OCI-LY1 (cell line): ENCODE measurements at regions not wholly inside any gene's neighbourhood (a gene's known extent, or its start where the extent isn't known, plus 50 kb on each side); places are given as distances from the start of the nearest gene placed in this dataset.

Experiments
- H2AFZ ChIP-seq: fragments of 200-600 bp; sonication (generic), shearing (Covaris generic); 2 replicates; pipeline ENCODE4 v1.6.0; 2014; ENCODE audit warnings: antibody characterized with exemption, mild to moderate bottlenecking, low read length
- H3F3A ChIP-seq: fragments of 200-600 bp; sonication (generic), shearing (Covaris generic); 2 replicates; pipeline ENCODE4 v1.6.0; 2014; ENCODE audit warnings: mild to moderate bottlenecking, antibody characterized with exemption, low read length, moderate library complexity; ENCODE audit not compliant: insufficient read depth
- H3K27ac ChIP-seq: fragments of 200-600 bp; sonication (generic); 2 replicates; pipeline ENCODE4 v1.5.1; 2014; ENCODE audit warnings: low read length, mixed run types, mild to moderate bottlenecking, low read depth; ENCODE audit not compliant: poor library complexity, severe bottlenecking
- H3K27me3 ChIP-seq: fragments of 200-600 bp; sonication (generic); 2 replicates; pipeline ENCODE4 v1.6.0; 2014; ENCODE audit warnings: antibody characterized with exemption, mild to moderate bottlenecking, low read length, moderate library complexity; ENCODE audit not compliant: insufficient read depth
- H3K36me3 ChIP-seq: fragments of 200-600 bp; sonication (generic); 2 replicates; pipeline ENCODE4 v1.6.1; 2014; ENCODE audit warnings: mild to moderate bottlenecking, antibody characterized with exemption, low read length, moderate library complexity, mixed read lengths; ENCODE audit not compliant: insufficient read depth
- H3K4me1 ChIP-seq: fragments of 200-600 bp; sonication (generic); 2 replicates; pipeline ENCODE4 v1.5.1; 2014; ENCODE audit warnings: mild to moderate bottlenecking, low read length, moderate library complexity; ENCODE audit not compliant: insufficient read depth, severe bottlenecking
- H3K4me2 ChIP-seq: fragments of 200-600 bp; sonication (generic), shearing (Covaris generic); 2 replicates; pipeline ENCODE4 v1.6.1; 2014; ENCODE audit warnings: low read length
- H3K4me3 ChIP-seq: fragments of 200-600 bp; sonication (generic); 2 replicates; pipeline ENCODE4 v1.5.1; 2014; ENCODE audit warnings: low read length, low read depth, mild to moderate bottlenecking, mixed read lengths; ENCODE audit not compliant: poor library complexity, severe bottlenecking
- H3K79me2 ChIP-seq: fragments of 200-600 bp; shearing (Covaris generic); 2 replicates; pipeline ENCODE4 v1.6.1; 2016; ENCODE audit warnings: mixed run types, low read length, mixed read lengths; ENCODE audit not compliant: insufficient read depth
- H3K9ac ChIP-seq: fragments of 200-600 bp; sonication (generic), shearing (Covaris generic); 2 replicates; pipeline ENCODE4 v1.6.1; 2014; ENCODE audit warnings: mild to moderate bottlenecking, low read length, mixed read lengths
- H3K9me2 ChIP-seq: fragments of 200-600 bp; sonication (generic), shearing (Covaris generic); 2 replicates; pipeline ENCODE4 v1.6.1; 2014; ENCODE audit warnings: low read depth, mild to moderate bottlenecking, low read length, mixed read lengths
- H3K9me3 ChIP-seq: fragments of 200-600 bp; shearing (Covaris generic); 2 replicates; pipeline ENCODE4 v1.6.1; 2014; ENCODE audit warnings: low read length, mixed read lengths
- H4K20me1 ChIP-seq: fragments of 200-600 bp; sonication (generic), shearing (Covaris generic); 2 replicates; pipeline ENCODE4 v1.6.0; 2016; ENCODE audit warnings: mild to moderate bottlenecking, low read length; ENCODE audit not compliant: insufficient read depth
- EZH2 ChIP-seq: fragments of 200-600 bp; sonication (generic), shearing (Covaris generic); IDR thresholded peaks from 2 replicates; pipeline ENCODE4 v1.8.0; 2017; ENCODE audit warnings: borderline replicate concordance, mixed run types, mild to moderate bottlenecking, antibody characterized with exemption, low read length, moderate library complexity, mixed read lengths
- TF ChIP-seq, protein P1 (sequence below): fragments of 200-600 bp; sonication (generic), shearing (Covaris generic); IDR thresholded peaks from 2 replicates; pipeline ENCODE4 v1.5.1; 2017; ENCODE audit warnings: mild to moderate bottlenecking, antibody characterized with exemption, low read length, moderate library complexity, mixed read lengths

DNA sequence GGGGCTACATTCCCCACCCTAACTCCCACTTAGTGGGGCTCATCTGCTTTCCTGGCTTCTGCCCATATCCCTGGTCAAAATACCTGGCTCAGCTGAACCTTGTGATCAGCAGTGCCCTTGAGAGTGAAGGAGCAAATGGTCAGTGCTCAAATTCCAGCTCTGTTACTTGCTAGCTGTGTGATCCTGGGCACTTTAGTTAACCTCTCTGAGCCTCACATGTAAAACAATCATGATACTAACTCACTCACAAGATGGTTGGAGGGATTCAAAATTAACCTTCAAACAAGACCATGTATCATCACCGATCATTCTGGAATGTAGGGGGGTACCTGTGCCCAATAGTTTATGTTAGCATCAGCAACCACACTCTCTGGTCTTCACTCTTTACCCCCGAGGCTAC lies 325.6 kb upstream of the TLE3 start:
- no peaks in the 10 kb centered on the region for H3K4me1 ChIP-seq
- no peak overlapping the region for H3K27ac ChIP-seq
- no peak for TF ChIP-seq EZH2
- TF ChIP-seq, protein P1, sequence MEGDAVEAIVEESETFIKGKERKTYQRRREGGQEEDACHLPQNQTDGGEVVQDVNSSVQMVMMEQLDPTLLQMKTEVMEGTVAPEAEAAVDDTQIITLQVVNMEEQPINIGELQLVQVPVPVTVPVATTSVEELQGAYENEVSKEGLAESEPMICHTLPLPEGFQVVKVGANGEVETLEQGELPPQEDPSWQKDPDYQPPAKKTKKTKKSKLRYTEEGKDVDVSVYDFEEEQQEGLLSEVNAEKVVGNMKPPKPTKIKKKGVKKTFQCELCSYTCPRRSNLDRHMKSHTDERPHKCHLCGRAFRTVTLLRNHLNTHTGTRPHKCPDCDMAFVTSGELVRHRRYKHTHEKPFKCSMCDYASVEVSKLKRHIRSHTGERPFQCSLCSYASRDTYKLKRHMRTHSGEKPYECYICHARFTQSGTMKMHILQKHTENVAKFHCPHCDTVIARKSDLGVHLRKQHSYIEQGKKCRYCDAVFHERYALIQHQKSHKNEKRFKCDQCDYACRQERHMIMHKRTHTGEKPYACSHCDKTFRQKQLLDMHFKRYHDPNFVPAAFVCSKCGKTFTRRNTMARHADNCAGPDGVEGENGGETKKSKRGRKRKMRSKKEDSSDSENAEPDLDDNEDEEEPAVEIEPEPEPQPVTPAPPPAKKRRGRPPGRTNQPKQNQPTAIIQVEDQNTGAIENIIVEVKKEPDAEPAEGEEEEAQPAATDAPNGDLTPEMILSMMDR, result no peak
- no peak overlapping the region for H2AFZ ChIP-seq
- H3K79me2 ChIP-seq, result no peaks in the 10 kb centered on the region
- no peaks in the 10 kb centered on the region for H4K20me1 ChIP-seq
- no peaks in the 10 kb centered on the region for H3K27me3 ChIP-seq
- H3K36me3 ChIP-seq, result no peaks in the 10 kb centered on the region
- no peak overlapping the region for H3K9ac ChIP-seq
- H3K4me3 ChIP-seq, result no peak overlapping the region
- no peaks in the 10 kb centered on the region for H3F3A ChIP-seq
- no peaks in the 10 kb centered on the region for H3K9me2 ChIP-seq
- H3K4me2 ChIP-seq, result no peak overlapping the region
- no peaks in the 10 kb centered on the region for H3K9me3 ChIP-seq

DNA sequence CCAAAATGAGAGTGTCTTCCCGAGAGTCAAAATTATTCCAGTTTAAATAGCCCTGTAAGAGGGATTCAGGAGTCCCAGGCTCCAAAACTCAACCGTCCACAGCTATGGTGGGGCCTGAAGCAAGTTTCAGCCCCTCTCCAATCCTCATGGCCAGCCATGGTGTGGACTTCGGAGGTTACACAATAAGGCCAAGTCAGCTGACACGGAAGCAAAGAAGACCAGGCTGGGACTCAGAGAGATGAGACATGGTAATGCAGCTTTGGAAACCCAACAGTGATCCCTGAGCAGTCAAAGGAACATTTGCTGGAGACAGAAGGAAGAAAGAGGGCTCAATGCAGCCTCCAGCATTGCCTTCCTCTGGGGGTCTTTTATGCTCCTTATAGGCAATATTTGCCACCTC lies 324.6 kb upstream of the TLE3 start:
- Histone ChIP-seq H3K4me2 (no peak overlapping the region), H3K36me3 (no peaks in the 10 kb centered on the region), H4K20me1 (no peaks in the 10 kb centered on the region), H3K27ac (no peak overlapping the region), H3F3A (no peaks in the 10 kb centered on the region), H3K79me2 (no peaks in the 10 kb centered on the region), H3K4me1 (no peaks in the 10 kb centered on the region), H3K9ac (no peak overlapping the region), H3K27me3 (no peaks in the 10 kb centered on the region), H3K9me2 (no peaks in the 10 kb centered on the region), H3K9me3 (no peaks in the 10 kb centered on the region), H2AFZ (no peak overlapping the region), H3K4me3 (no peak overlapping the region)
- no peak for TF ChIP-seq EZH2
- TF ChIP-seq, protein P1, result no peak

DNA sequence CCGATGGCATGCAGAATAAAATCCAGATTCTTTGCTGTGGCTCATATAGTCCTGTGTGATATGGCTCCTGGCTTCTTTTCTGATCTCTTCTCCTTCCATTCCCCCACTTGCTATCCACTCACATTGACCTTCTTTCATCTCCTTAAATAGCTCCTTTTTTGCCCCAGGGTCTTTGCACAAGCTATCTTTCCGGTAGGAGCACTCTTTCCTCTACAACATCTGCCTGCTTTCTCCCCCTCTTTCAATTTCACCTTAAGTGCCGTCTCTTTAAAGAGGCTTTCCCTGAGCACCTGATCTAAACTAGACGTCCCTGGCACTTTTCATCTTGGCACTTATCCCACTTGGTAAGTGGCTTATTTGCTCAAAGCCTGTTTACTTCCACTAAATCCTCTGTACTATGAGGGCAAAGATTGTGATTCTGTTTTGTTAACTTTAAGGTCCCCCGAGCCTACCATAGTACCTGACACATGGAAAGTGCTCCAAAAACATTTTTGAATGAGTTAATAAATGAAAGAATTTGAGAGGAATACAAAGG lies 323.3 kb upstream of the TLE3 start:
- H3K79me2 ChIP-seq, result no peaks in the 10 kb centered on the region
- H3K36me3 ChIP-seq, result no peaks in the 10 kb centered on the region
- no peaks in the 10 kb centered on the region for H3K4me1 ChIP-seq
- H3K27me3 ChIP-seq, result no peaks in the 10 kb centered on the region
- no peaks in the 10 kb centered on the region for H4K20me1 ChIP-seq
- H3K9me3 ChIP-seq, result no peaks in the 10 kb centered on the region
- TF ChIP-seq EZH2, result no peak
- TF ChIP-seq, protein P1, result no peak
- no peaks in the 10 kb centered on the region for H3F3A ChIP-seq
- H2AFZ ChIP-seq, result no peak overlapping the region
- H3K4me2 ChIP-seq, result no peak overlapping the region
- H3K9ac ChIP-seq, result no peak overlapping the region
- H3K27ac ChIP-seq, result no peak overlapping the region
- no peak overlapping the region for H3K4me3 ChIP-seq
- no peaks in the 10 kb centered on the region for H3K9me2 ChIP-seq
